ENCODE measurements at regions not wholly inside any gene's neighbourhood (a gene's known extent, or its start where the extent isn't known, plus 50 kb on each side); places are given as distances from the start of the nearest gene placed in this dataset.

GRCh38 chr5:26121338-26121737 is 917.0 kb downstream of the CDH9 start:
- TF ChIP-seq ZNF274 (IDR thresholded peaks at IDR 0.05; ENCODE audit: low read depth, low read length) (no peak), YY1 (IDR thresholded peaks at IDR 0.05; ENCODE audit: insufficient read depth, insufficient read length) (no peak), SUZ12 (IDR thresholded peaks at IDR 0.05; ENCODE audit: extremely low read depth, insufficient read depth, insufficient read length) (no peak)

Measured in NT2/D1 (cell line).